Heart left ventricle (tissue), 16 donors: ENCODE measurements at regions not wholly inside any gene's neighbourhood (a gene's known extent, or its start where the extent isn't known, plus 50 kb on each side); places are given as distances from the start of the nearest gene placed in this dataset.
A peak's percentile ranks its signal among the peaks of the same experiment; 100 is the strongest.

Experiments
- ATAC-seq, 4 donors: fragments of 200-7000 bp; cut with Tn5 transposase; one replicate each; pipeline ENCODE4 v1.9.1; 2020 to 2022; ENCODE audit warnings: moderate library complexity in 4 of 4, mild to moderate bottlenecking in 3 of 4, moderate number of reproducible peaks in 1 of 4
- DNase-seq, 5 donors: peaks; one replicate each; pipeline ENCODE4 v3.0.0-alpha.2; 2020
- H3K27ac ChIP-seq, 12 donors: fragments of 200-600 bp; sonication (generic) in 4 of 12; one replicate each; pipeline versions ENCODE4 v1.5.0 to v1.8.0; 2016 to 2022; ENCODE audit warnings: mild to moderate bottlenecking in 2 of 12
- H3K27me3 ChIP-seq, 9 donors: fragments of 200-600 bp; sonication (generic) in 2 of 9; one replicate each; pipeline versions ENCODE4 v1.5.1 to v1.8.0; 2016 to 2022; ENCODE audit warnings: mild to moderate bottlenecking in 3 of 9
- H3K36me3 ChIP-seq, 9 donors: fragments of 200-600 bp; sonication (generic) in 2 of 9; one replicate each; pipeline versions ENCODE4 v1.5.0 to v1.8.0; 2018 to 2022; ENCODE audit warnings: mild to moderate bottlenecking in 2 of 9
- H3K4me1 ChIP-seq, 12 donors: fragments of 200-600 bp; sonication (generic) in 4 of 12; one replicate each; pipeline versions ENCODE4 v1.5.0 to v1.8.0; 2016 to 2022; ENCODE audit warnings: mild to moderate bottlenecking in 3 of 12
- H3K4me3 ChIP-seq, 12 donors: fragments of 200-600 bp; sonication (generic) in 4 of 12; one replicate each; pipeline versions ENCODE4 v1.5.0 to v1.8.0; 2017 to 2022; ENCODE audit warnings: mild to moderate bottlenecking in 9 of 12, moderate library complexity in 4 of 12
- H3K9me3 ChIP-seq, 12 donors: fragments of 200-600 bp; sonication (generic) in 4 of 12; one replicate each; pipeline versions ENCODE4 v1.5.0 to v1.8.0; 2016 to 2022; ENCODE audit warnings: mild to moderate bottlenecking in 1 of 12
- CTCF ChIP-seq, 12 donors: fragments of 200-600 bp; sonication (generic) in 4 of 12; IDR thresholded peaks; one replicate each; pipeline versions ENCODE4 v1.5.0 to v1.8.0; 2018 to 2022; ENCODE audit warnings: antibody characterized with exemption in 12 of 12, mild to moderate bottlenecking in 5 of 12
- POLR2A ChIP-seq, 2 donors: fragments of 450-650 bp; IDR thresholded peaks; one replicate each; pipeline ENCODE4 v1.6.1; 2017; ENCODE audit warnings: antibody characterized with exemption in 2 of 2, mild to moderate bottlenecking in 2 of 2, moderate library complexity in 2 of 2
- WGBS, 4 donors: extraction: QIAGEN DNeasy Blood & Tissue Kit in 2 of 4; methylation state at CpG; one replicate each; pipeline versions ENCODE4 v1.1.5 to v1.1.7; 2013 to 2018; 5-methylcytosine and 5-hydroxymethylcytosine counted together
- intact Hi-C, 10 donors: fragments of 100-400 bp; cut with DNase I; formaldehyde crosslinking; loops; one replicate each; pipeline versions ENCODE4 v1.11.1 to v1.14.2; 2022
- donor health status: ischemic (EF 13 %, LVEDD 7.1; RV severe dilation, severe dysfunction).
- donor health status: healthy with polysubstance abuse.
- donor health status: DM: no; HTN: yes; CAD: no.
- donor health status: DM: no; HTN: no; CAD: no.
- donor health status: ischemic (EF 25% LVEDD 6.9; RV normal size, moderate dysfunction).
- donor health status: ischemic (EF 25% LVEDD 5.7; RV mildly dilated, moderate dysfunction).
- donor health status: healthy.
- donor health status: DM: yes; HTN: yes; CAD: no.
- donor health status: ischemic (EF 35%, LVEDD 5.7; RV mildly dilated, moderate dysfunction).
- donor health status: nonischemic (EF 11% LVEDD 7.7; RV severe dilation, severe dysfunction).
- donor health status: DM: yes; HTN: yes; CAD: no.
- donor health status: PGD.
- donor health status: ischemic (EF 29% LVEDD 5.4; RV normal size, mild dysfunction).
- donor health status: nonischemic (EF 23%, LVEDD 6.1; RV moderate dilation, normal function).

- Histone ChIP-seq H3K4me1 (peaks cover 0 to 3% (median 0%) of the 10 kb centered on the region in 12 donors), H3K36me3 (no peaks in the 10 kb centered on the region), H3K27ac (no peak overlapping the region), H3K27me3 (no peaks in the 10 kb centered on the region), H3K9me3 (no peaks in the 10 kb centered on the region), H3K4me3 (no peak overlapping the region)
- DNase-seq (no peak), ATAC-seq (no peak)
- intact Hi-C loops = no loop called here
- TF ChIP-seq POLR2A (IDR thresholded peaks at IDR 0.05) = no peak
- TF ChIP-seq CTCF (IDR thresholded peaks at IDR 0.05) = no peak
Measured at GRCh38 chr18:44582456-44582855, 98.2 kb upstream of the SETBP1 start.

GRCh38 chr18:44584900-44585299 is 95.8 kb upstream of the SETBP1 start:
- ATAC-seq (no peak), DNase-seq (no peak)
- Histone ChIP-seq H3K9me3 (no peaks in the 10 kb centered on the region), H3K27ac (no peak overlapping the region), H3K4me3 (no peak overlapping the region), H3K36me3 (no peaks in the 10 kb centered on the region), H3K27me3 (no peaks in the 10 kb centered on the region), H3K4me1 (peaks cover 0 to 6% (median 0%) of the 10 kb centered on the region in 12 donors)
- TF ChIP-seq POLR2A (IDR thresholded peaks at IDR 0.05) = no peak
- no peak for TF ChIP-seq CTCF (IDR thresholded peaks at IDR 0.05)
- intact Hi-C loops = loop anchor here in 1 of 10 donors (5.0 kb wide), 1 partner anchor 312 kb away; no protein-coding TSS in a partner anchor

GRCh38 chr18:44586782-44587524 is 93.7 kb upstream of the SETBP1 start:
- DNase-seq (no peak), ATAC-seq (no peak)
- Histone ChIP-seq H3K27ac (peak overlapping the region in 1 of 12 donors; percentile 20), H3K4me3 (no peak overlapping the region), H3K36me3 (no peaks in the 10 kb centered on the region), H3K4me1 (peaks cover 0 to 17% (median 3%) of the 10 kb centered on the region in 12 donors), H3K27me3 (no peaks in the 10 kb centered on the region), H3K9me3 (no peaks in the 10 kb centered on the region)
- intact Hi-C loops = loop anchor here in 1 of 10 donors (5.0 kb wide), 1 partner anchor 310 kb away; no protein-coding TSS in a partner anchor
- WGBS, 4 donors = 81 to 91% (median 85%) methylated on average over 4 of the region's 4 CpGs
- TF ChIP-seq CTCF (IDR thresholded peaks at IDR 0.05) = no peak

- no peak overlapping the region for H3K27ac ChIP-seq
Measured at GRCh38 chr18:44588508-44588907, 92.2 kb upstream of the SETBP1 start.

More at GRCh38 chr18:44588508-44588907, 92.2 kb upstream of the SETBP1 start:
- no peak overlapping the region for H3K4me3 ChIP-seq
- H3K36me3 ChIP-seq = no peaks in the 10 kb centered on the region
- H3K9me3 ChIP-seq = no peaks in the 10 kb centered on the region
- ATAC-seq (no peak), DNase-seq (no peak)
- peaks cover 0 to 33% (median 3%) of the 10 kb centered on the region in 12 donors for H3K4me1 ChIP-seq
- intact Hi-C loops = loop anchor here in 1 of 10 donors (5.0 kb wide), 1 partner anchor 309 kb away; no protein-coding TSS in a partner anchor
- no peaks in the 10 kb centered on the region for H3K27me3 ChIP-seq
- WGBS, 4 donors = 77 to 86% (median 84%) methylated on average over 2 of the region's 2 CpGs
- TF ChIP-seq CTCF (IDR thresholded peaks at IDR 0.05) (no peak), POLR2A (IDR thresholded peaks at IDR 0.05) (no peak)
